AG10803 (cell line): ENCODE measurements at regions not wholly inside any gene's neighbourhood (a gene's known extent, or its start where the extent isn't known, plus 50 kb on each side); places are given as distances from the start of the nearest gene placed in this dataset.

Experiments used
- DNase-seq: peaks from one replicate; pipeline ENCODE4 v3.0.0; 2010; ENCODE audit warnings: low read depth
- H3K4me3 ChIP-seq: 2 replicates; pipeline ENCODE4 v1.5.1; 2011; ENCODE audit warnings: mild to moderate bottlenecking, low read length, control low read depth
- TF ChIP-seq, protein P1 (sequence below): conservative IDR thresholded peaks from 2 replicates; pipeline ENCODE4 v1.5.1; 2011; ENCODE audit warnings: mild to moderate bottlenecking, low read length, control low read depth, inconsistent platforms

DNA sequence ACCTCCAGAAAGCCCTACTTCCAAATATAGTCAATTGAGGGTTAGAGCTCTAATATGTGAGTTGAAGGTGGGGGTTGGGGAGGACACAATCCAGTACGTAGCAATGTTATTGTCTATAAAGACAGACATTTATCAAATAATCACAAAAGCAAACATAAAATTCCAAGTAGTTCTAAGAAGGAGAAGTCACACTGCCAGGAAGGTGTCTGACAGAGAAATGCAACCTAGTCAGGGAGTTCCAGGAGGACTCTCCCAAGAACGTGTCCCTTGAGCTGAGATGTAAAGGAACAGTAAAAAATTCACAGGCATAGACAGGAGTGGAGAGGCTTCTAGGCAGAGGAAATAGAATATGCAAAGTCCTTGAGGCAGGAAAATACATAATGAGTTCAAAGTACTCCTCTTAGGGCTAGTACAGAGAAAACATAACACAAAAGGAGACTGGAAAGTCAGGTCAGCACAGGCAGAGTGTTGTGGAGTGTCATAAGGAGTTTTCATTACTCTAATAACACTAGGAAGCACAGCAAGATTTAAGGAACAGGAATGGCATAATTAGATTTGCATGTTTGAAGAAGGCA is 277.6 kb upstream of the STT3B start:
- TF ChIP-seq, protein P1, sequence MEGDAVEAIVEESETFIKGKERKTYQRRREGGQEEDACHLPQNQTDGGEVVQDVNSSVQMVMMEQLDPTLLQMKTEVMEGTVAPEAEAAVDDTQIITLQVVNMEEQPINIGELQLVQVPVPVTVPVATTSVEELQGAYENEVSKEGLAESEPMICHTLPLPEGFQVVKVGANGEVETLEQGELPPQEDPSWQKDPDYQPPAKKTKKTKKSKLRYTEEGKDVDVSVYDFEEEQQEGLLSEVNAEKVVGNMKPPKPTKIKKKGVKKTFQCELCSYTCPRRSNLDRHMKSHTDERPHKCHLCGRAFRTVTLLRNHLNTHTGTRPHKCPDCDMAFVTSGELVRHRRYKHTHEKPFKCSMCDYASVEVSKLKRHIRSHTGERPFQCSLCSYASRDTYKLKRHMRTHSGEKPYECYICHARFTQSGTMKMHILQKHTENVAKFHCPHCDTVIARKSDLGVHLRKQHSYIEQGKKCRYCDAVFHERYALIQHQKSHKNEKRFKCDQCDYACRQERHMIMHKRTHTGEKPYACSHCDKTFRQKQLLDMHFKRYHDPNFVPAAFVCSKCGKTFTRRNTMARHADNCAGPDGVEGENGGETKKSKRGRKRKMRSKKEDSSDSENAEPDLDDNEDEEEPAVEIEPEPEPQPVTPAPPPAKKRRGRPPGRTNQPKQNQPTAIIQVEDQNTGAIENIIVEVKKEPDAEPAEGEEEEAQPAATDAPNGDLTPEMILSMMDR: no peak
- no peak for DNase-seq
- no peak overlapping the region for H3K4me3 ChIP-seq

DNA sequence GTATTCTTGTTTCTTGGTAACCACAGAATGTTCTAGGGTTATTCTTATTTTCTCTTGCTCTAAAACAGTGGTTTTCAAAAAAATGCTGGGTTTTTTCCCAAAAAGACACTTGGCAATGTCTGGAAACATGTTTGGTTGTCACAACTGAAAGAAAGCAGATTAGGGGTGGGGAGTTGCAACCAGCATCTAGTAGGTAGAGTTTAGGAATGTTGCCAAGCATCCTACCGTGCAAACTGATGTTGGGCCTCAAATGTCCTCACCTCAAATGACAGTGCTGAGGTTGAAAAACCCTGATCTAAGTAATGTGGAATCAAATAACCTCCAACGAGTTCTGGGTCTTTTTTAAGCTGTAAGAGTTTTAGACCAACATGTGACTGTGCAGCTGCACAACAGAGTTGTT is 270.5 kb upstream of the STT3B start:
- no peak overlapping the region for H3K4me3 ChIP-seq
- no peak for DNase-seq
- TF ChIP-seq, protein P1: no peak

DNA sequence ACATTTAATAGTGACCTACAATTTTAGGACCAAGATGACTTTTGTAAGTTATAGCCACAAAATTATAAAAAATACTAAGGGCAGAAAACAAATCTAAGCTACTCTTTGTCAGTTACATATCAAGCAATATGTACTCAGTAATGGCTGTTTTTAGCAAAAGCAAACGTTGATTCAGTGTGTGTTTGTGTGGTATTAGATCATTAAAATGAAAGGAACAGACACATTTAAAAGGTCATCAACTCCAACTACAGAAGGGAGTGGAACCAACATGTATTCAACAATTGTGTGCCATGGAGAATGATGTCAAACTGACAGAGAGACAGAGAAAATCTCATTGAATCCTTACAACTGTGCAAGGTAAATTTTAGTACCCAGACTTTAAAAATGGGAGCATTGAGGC is 268.8 kb upstream of the STT3B start:
- TF ChIP-seq, protein P1: no peak
- no peak overlapping the region for H3K4me3 ChIP-seq
- DNase-seq: no peak

DNA sequence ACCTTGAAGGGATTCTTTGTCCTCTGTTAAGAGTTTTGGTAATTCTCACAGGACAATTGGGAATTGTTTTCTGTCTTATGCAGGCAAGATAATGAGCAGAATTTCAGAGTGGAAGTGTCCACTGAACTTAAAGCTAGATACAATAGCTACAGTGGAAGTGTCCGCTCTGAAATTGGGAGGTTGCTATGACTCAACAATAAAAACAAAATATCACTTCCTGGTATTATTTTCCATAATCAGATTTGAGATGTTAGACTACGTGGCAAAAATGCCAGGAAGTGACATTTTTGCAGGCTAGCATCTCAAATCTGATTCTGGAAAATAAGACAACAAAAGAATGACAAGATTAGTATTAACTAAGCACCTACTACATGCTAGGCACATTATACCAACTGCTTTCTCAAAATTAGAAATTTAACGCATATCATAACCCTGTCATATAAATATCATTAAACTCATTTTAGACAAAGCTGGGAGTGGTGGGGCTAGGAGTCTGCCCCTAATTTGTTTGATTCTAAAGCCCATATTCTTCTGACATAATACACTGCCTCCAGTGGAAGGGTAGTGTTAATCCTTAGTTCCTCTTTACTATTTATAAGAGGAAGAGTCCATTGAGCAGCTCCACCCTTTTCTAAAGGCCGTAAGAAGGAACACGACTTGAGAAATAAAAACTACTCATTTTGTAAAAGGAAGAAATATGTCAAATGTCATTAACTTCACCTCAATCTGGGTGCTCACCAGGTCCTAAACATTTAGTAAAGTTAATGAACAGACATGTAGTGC is 266.9 kb upstream of the STT3B start:
- no peak for DNase-seq
- TF ChIP-seq, protein P1: no peak

DNA sequence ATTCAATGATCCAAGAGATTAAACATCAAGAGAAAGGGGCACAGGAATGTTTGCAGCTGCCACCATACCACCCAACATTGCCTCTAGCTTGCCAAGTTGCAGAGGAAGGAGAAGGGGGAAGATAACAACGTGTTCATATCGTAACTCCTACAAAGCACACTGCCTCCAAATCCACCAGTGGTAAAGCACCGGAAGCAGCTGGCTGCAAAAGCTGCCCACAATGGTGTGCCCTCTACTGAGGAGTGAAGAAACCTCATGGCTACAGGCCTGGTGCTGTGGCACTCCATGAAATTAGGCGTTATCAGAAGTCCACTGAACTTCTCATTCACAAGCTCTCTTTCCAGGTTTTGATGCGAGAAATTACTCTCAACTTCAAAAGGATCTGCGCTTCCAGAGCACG is 263.9 kb upstream of the STT3B start:
- TF ChIP-seq, protein P1: no peak
- no peak for DNase-seq

More for the DNA sequence above, 266.9 kb upstream of the STT3B start:
- no peak overlapping the region for H3K4me3 ChIP-seq

DNA sequence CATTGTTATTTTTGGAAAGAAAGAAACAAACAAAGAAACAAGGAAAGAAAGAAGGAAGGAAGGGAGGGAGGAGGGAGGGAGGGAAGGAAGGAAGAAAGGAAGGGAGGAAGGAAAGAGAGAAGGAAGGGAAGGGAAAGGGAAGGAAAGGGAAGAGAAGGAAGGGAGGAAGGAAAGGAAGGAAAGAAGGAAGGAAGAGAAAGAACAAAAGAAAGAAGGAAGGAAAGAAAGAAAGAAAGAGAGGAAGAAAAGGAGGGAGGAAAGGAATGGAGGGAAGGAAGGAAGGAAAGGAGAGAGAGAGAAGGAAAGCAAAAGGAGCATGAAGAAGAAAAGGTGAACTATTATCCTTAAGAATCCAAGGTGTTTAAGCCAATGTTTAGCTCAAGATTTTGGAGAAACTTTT is 262.7 kb upstream of the STT3B start:
- TF ChIP-seq, protein P1: no peak
- no peak for DNase-seq
- no peak overlapping the region for H3K4me3 ChIP-seq

More for the DNA sequence above, 263.9 kb upstream of the STT3B start:
- no peak overlapping the region for H3K4me3 ChIP-seq
